Skeletal muscle cell (primary cell): ENCODE measurements at regions not wholly inside any gene's neighbourhood (a gene's known extent, or its start where the extent isn't known, plus 50 kb on each side); places are given as distances from the start of the nearest gene placed in this dataset.
"Not testable (repeated sequence)": the region's sequence is repeated elsewhere in the genome, so short reads cannot be mapped to it uniquely, and the experiment has no call there.

Source experiments
- DNase-seq: peaks from one replicate; pipeline ENCODE4 v3.0.0-alpha.2; 2010; ENCODE audit warnings: low read depth
- H3K4me3 ChIP-seq: 2 replicates; pipeline ENCODE4 v1.5.1; 2011; ENCODE audit warnings: low read depth, mild to moderate bottlenecking, control low read depth, low read length, moderate library complexity

GRCh38 chr5:157963244-157963643, 104.3 kb upstream of the CLINT1 start:
- H3K4me3 ChIP-seq = no peak overlapping the region
- no peak for DNase-seq

GRCh38 chr5:157962686-157963085, 103.7 kb upstream of the CLINT1 start:
- H3K4me3 ChIP-seq = not testable (repeated sequence)

GRCh38 chr5:157961896-157962590, 103.1 kb upstream of the CLINT1 start:
- H3K4me3 ChIP-seq = no peak overlapping the region
- DNase-seq = no peak

More at GRCh38 chr5:157962686-157963085, 103.7 kb upstream of the CLINT1 start:
- DNase-seq = not testable (repeated sequence)

GRCh38 chr5:157961176-157961575, 102.2 kb upstream of the CLINT1 start:
- no peak for DNase-seq
- no peak overlapping the region for H3K4me3 ChIP-seq

GRCh38 chr5:157959370-157959769, 100.4 kb upstream of the CLINT1 start:
- no peak for DNase-seq
- H3K4me3 ChIP-seq = no peak overlapping the region

GRCh38 chr5:157956271-157956885, 97.4 kb upstream of the CLINT1 start:
- no peak for DNase-seq
- H3K4me3 ChIP-seq = no peak overlapping the region

GRCh38 chr5:157955541-157956172, 96.7 kb upstream of the CLINT1 start:
- no peak for DNase-seq
- no peak overlapping the region for H3K4me3 ChIP-seq

- H3K4me3 ChIP-seq = no peak overlapping the region
- DNase-seq = no peak
These were observed 93.4 kb upstream of the CLINT1 start for GRCh38 chr5:157952374-157952685.

- no peak overlapping the region for H3K4me3 ChIP-seq
- DNase-seq = no peak
These were observed 92.9 kb upstream of the CLINT1 start for GRCh38 chr5:157951673-157952373.

GRCh38 chr5:157949520-157949919, 90.6 kb upstream of the CLINT1 start:
- DNase-seq = no peak
- no peak overlapping the region for H3K4me3 ChIP-seq

- peak overlapping the region; percentile 10 for H3K4me3 ChIP-seq
- peak; percentile 74 for DNase-seq
These were observed 89.9 kb upstream of the CLINT1 start for GRCh38 chr5:157948738-157949410.

- H3K4me3 ChIP-seq = no peak overlapping the region
- no peak for DNase-seq
These were observed 88.2 kb upstream of the CLINT1 start for GRCh38 chr5:157947156-157947555.

GRCh38 chr5:157945822-157946221, 86.9 kb upstream of the CLINT1 start:
- not testable (repeated sequence) for DNase-seq, H3K4me3 ChIP-seq

- H3K4me3 ChIP-seq = no peak overlapping the region
- DNase-seq = no peak
These were observed 86.0 kb upstream of the CLINT1 start for GRCh38 chr5:157944938-157945337.

GRCh38 chr5:157944077-157944633, 85.2 kb upstream of the CLINT1 start:
- no peak overlapping the region for H3K4me3 ChIP-seq
- no peak for DNase-seq

GRCh38 chr5:157942595-157942994, 83.7 kb upstream of the CLINT1 start:
- DNase-seq = no peak
- H3K4me3 ChIP-seq = no peak overlapping the region

- H3K4me3 ChIP-seq = no peak overlapping the region
These were observed 82.7 kb upstream of the CLINT1 start for GRCh38 chr5:157941616-157942015.

GRCh38 chr5:157938101-157938500, 79.2 kb upstream of the CLINT1 start:
- not testable (repeated sequence) for DNase-seq

More at GRCh38 chr5:157941616-157942015, 82.7 kb upstream of the CLINT1 start:
- no peak for DNase-seq

GRCh38 chr5:157936776-157937501, 78.0 kb upstream of the CLINT1 start:
- H3K4me3 ChIP-seq, DNase-seq: not testable (repeated sequence)

More at GRCh38 chr5:157938101-157938500, 79.2 kb upstream of the CLINT1 start:
- H3K4me3 ChIP-seq = not testable (repeated sequence)
